Fibroblast of villous mesenchyme (primary cell): ENCODE measurements at regions not wholly inside any gene's neighbourhood (a gene's known extent, or its start where the extent isn't known, plus 50 kb on each side); places are given as distances from the start of the nearest gene placed in this dataset.

Source experiments
- DNase-seq: peaks from one replicate; pipeline ENCODE4 v3.0.0-alpha.2; 2010; ENCODE audit warnings: low read depth
- H3K4me3 ChIP-seq: 2 replicates; pipeline ENCODE4 v1.5.1; 2011; ENCODE audit warnings: low read depth, mild to moderate bottlenecking, low read length
- CTCF ChIP-seq: IDR thresholded peaks from 2 replicates; pipeline ENCODE4 v1.5.1; 2012; ENCODE audit warnings: low read depth, mild to moderate bottlenecking, low read length; ENCODE audit not compliant: insufficient read depth

- no peak overlapping the region for H3K4me3 ChIP-seq
- peak; percentile 6 for DNase-seq
- peak; percentile 46 for TF ChIP-seq CTCF
Measured at GRCh38 chr11:119491753-119492510, 69.0 kb upstream of the THY1 start.

GRCh38 chr11:119490253-119491006 is 67.5 kb upstream of the THY1 start:
- no peak for TF ChIP-seq CTCF
- no peak for DNase-seq
- no peak overlapping the region for H3K4me3 ChIP-seq

GRCh38 chr11:119489087-119489486 is 66.1 kb upstream of the THY1 start:
- DNase-seq, result no peak
- no peak overlapping the region for H3K4me3 ChIP-seq
- no peak for TF ChIP-seq CTCF

- no peak for TF ChIP-seq CTCF
- DNase-seq, result no peak
- H3K4me3 ChIP-seq, result no peak overlapping the region
Measured at GRCh38 chr11:119488256-119488995, 65.5 kb upstream of the THY1 start.

- no peak for DNase-seq
- no peak overlapping the region for H3K4me3 ChIP-seq
- TF ChIP-seq CTCF, result no peak
Measured at GRCh38 chr11:119486691-119487259, 63.8 kb upstream of the THY1 start.

GRCh38 chr11:119486016-119486415 is 63.0 kb upstream of the THY1 start:
- H3K4me3 ChIP-seq, result no peak overlapping the region
- TF ChIP-seq CTCF, result no peak
- no peak for DNase-seq
